Loucy (cell line): ENCODE measurements at regions not wholly inside any gene's neighbourhood (a gene's known extent, or its start where the extent isn't known, plus 50 kb on each side); places are given as distances from the start of the nearest gene placed in this dataset.
"Not testable (repeated sequence)": the region's sequence is repeated elsewhere in the genome, so short reads cannot be mapped to it uniquely, and the experiment has no call there.

Source experiments
- H2AFZ ChIP-seq: fragments of 200-600 bp; sonication (generic); 2 replicates; pipeline ENCODE4 v1.6.0; 2016; ENCODE audit warnings: antibody characterized with exemption, mild to moderate bottlenecking, low read length, moderate library complexity
- H3F3A ChIP-seq: fragments of 200-600 bp; 2 replicates; pipeline ENCODE4 v1.6.0; 2016; ENCODE audit warnings: antibody characterized with exemption, low read depth, mild to moderate bottlenecking
- H3K27me3 ChIP-seq: fragments of 200-600 bp; sonication (generic); 2 replicates; pipeline ENCODE4 v1.6.1; 2014; ENCODE audit warnings: low read length, mild to moderate bottlenecking; ENCODE audit not compliant: insufficient read depth, poor library complexity, severe bottlenecking
- H3K36me3 ChIP-seq: fragments of 200-600 bp; sonication (generic); 2 replicates; pipeline ENCODE4 v1.6.1; 2016; ENCODE audit warnings: low read length; ENCODE audit not compliant: insufficient read depth
- H3K4me1 ChIP-seq: fragments of 200-600 bp; sonication (generic); 2 replicates; pipeline ENCODE4 v1.5.1; 2014; ENCODE audit warnings: low read length, mild to moderate bottlenecking; ENCODE audit not compliant: insufficient read depth, poor library complexity, severe bottlenecking
- H3K4me2 ChIP-seq: fragments of 200-600 bp; sonication (generic); 2 replicates; pipeline ENCODE4 v1.6.0; 2014; ENCODE audit warnings: antibody characterized with exemption, low read length, low read depth, mild to moderate bottlenecking; ENCODE audit not compliant: poor library complexity, severe bottlenecking
- H3K4me3 ChIP-seq: fragments of 200-600 bp; sonication (generic); 2 replicates; pipeline ENCODE4 v1.5.1; 2014; ENCODE audit warnings: low read length, mild to moderate bottlenecking, mixed read lengths; ENCODE audit not compliant: poor library complexity, severe bottlenecking
- H3K79me2 ChIP-seq: fragments of 200-600 bp; sonication (generic); 2 replicates; pipeline ENCODE4 v1.6.1; 2014; ENCODE audit warnings: low read length; ENCODE audit not compliant: insufficient read depth
- H3K9ac ChIP-seq: fragments of 200-600 bp; sonication (generic); 2 replicates; pipeline ENCODE4 v1.6.0; 2014; ENCODE audit warnings: mild to moderate bottlenecking, low read depth, low read length, moderate library complexity; ENCODE audit not compliant: poor library complexity, severe bottlenecking
- H3K9me2 ChIP-seq: fragments of 200-600 bp; sonication (generic); replicated peaks from 2 replicates; pipeline ENCODE4 v1.6.1; 2016; ENCODE audit warnings: low read depth, low read length, mixed read lengths
- H3K9me3 ChIP-seq: fragments of 200-600 bp; sonication (generic); 2 replicates; pipeline ENCODE4 v1.6.1; 2014; ENCODE audit warnings: mild to moderate bottlenecking, antibody characterized with exemption, low read length, low read depth; ENCODE audit not compliant: insufficient read depth
- H4K20me1 ChIP-seq: fragments of 200-600 bp; sonication (generic); 2 replicates; pipeline ENCODE4 v1.6.0; 2014; ENCODE audit warnings: antibody characterized with exemption, low read length, mild to moderate bottlenecking; ENCODE audit not compliant: insufficient read depth, poor library complexity, severe bottlenecking
- EZH2phosphoT487 ChIP-seq: fragments of 200-600 bp; IDR thresholded peaks from 2 replicates; pipeline ENCODE4 v1.6.1; 2018; ENCODE audit warnings: antibody characterized with exemption, mild to moderate bottlenecking, moderate library complexity, borderline replicate concordance
- TF ChIP-seq, protein P1 (sequence below): fragments of 200-600 bp; sonication (generic); conservative IDR thresholded peaks from 2 replicates; pipeline ENCODE4 v1.5.1; 2014; ENCODE audit warnings: mild to moderate bottlenecking, antibody characterized with exemption, low read length

DNA sequence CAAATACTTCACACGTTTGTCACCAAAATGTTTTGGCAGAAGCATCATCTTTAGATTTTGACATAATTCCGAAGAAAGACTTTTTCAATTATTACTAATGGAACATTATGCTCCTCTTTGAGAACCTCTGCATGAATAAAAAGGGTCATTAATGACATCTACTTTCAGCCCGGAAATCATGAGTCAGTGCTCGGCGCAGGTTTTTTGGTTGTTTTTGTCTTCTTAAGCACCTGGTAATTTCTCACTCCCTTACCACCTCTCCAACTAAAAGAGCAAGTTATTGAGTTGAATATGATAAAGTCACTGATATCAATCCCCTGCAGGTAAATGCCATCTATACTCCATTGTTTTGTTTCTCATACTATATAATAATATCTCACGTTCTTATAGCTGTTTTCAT, 113.0 kb upstream of the PBX1 start:
- Histone ChIP-seq H3K9me2 (no peaks in the 10 kb centered on the region), H3K4me1 (no peaks in the 10 kb centered on the region), H3K4me2 (no peak overlapping the region), H3F3A (no peaks in the 10 kb centered on the region), H3K4me3 (no peak overlapping the region), H3K9ac (no peak overlapping the region), H2AFZ (no peak overlapping the region), H3K9me3 (no peaks in the 10 kb centered on the region), H4K20me1 (no peaks in the 10 kb centered on the region), H3K79me2 (no peaks in the 10 kb centered on the region), H3K27me3 (no peaks in the 10 kb centered on the region), H3K36me3 (no peaks in the 10 kb centered on the region)
- TF ChIP-seq EZH2phosphoT487, result no peak
- TF ChIP-seq, protein P1, sequence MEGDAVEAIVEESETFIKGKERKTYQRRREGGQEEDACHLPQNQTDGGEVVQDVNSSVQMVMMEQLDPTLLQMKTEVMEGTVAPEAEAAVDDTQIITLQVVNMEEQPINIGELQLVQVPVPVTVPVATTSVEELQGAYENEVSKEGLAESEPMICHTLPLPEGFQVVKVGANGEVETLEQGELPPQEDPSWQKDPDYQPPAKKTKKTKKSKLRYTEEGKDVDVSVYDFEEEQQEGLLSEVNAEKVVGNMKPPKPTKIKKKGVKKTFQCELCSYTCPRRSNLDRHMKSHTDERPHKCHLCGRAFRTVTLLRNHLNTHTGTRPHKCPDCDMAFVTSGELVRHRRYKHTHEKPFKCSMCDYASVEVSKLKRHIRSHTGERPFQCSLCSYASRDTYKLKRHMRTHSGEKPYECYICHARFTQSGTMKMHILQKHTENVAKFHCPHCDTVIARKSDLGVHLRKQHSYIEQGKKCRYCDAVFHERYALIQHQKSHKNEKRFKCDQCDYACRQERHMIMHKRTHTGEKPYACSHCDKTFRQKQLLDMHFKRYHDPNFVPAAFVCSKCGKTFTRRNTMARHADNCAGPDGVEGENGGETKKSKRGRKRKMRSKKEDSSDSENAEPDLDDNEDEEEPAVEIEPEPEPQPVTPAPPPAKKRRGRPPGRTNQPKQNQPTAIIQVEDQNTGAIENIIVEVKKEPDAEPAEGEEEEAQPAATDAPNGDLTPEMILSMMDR, result no peak

DNA sequence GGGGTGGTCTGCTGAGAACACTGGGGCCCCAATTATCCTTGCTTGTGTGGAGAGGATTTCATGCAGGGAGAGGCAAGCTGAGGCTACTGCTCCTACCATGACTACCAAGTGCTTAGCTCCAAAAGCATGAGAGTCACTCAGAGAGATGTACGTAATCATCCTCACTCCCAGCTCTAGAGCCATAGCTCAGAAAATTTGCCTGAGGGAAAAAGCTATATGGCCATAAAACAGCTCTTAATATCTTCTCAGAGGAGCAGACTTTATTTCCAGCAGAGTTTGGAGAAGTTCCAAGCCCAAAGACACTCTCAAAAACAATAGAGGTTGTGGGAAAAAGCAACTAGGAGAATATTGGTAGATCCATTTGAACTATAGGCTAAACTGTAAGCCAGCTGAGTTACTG, 106.4 kb upstream of the PBX1 start:
- no peak overlapping the region for H3K4me3 ChIP-seq
- H3K27me3 ChIP-seq, result no peaks in the 10 kb centered on the region
- H3K9ac ChIP-seq, result no peak overlapping the region
- H3K9me2 ChIP-seq, result no peaks in the 10 kb centered on the region
- H3K9me3 ChIP-seq, result 0 out of 2 replicates have a peak, but pooled peaks cover 3% of the 10 kb centered on the region
- H3F3A ChIP-seq, result no peaks in the 10 kb centered on the region
- H2AFZ ChIP-seq, result no peak overlapping the region
- H3K4me1 ChIP-seq, result no peaks in the 10 kb centered on the region
- no peaks in the 10 kb centered on the region for H3K36me3 ChIP-seq
- no peaks in the 10 kb centered on the region for H3K79me2 ChIP-seq
- no peak overlapping the region for H3K4me2 ChIP-seq
- no peaks in the 10 kb centered on the region for H4K20me1 ChIP-seq
- no peak for TF ChIP-seq EZH2phosphoT487
- TF ChIP-seq, protein P1, result no peak

DNA sequence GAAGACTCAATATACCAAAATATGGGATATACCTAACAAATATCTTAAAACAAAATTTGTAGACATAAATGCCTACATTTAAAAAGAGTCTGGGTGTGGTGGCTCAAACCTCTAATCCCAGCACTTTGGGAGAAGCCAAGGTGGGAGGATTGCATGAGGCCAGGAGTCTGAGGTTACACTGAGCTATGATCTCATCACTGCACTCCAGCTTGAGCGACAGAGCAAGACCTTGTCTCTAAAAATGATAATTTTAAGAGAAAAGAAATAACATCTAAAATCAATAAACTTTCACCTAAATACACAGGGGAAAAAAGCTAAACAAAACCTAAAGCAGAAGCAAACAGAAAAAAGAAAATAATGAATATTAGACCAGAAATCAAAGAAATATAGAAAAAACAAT, 102.7 kb upstream of the PBX1 start:
- TF ChIP-seq EZH2phosphoT487, result no peak
- TF ChIP-seq, protein P1, result no peak
- no peaks in the 10 kb centered on the region for H3K9me2 ChIP-seq
- H3K36me3 ChIP-seq, result no peaks in the 10 kb centered on the region
- H4K20me1 ChIP-seq, result no peaks in the 10 kb centered on the region
- no peaks in the 10 kb centered on the region for H3K4me1 ChIP-seq
- H3K4me2 ChIP-seq, result no peak overlapping the region
- H3K4me3 ChIP-seq, result no peak overlapping the region
- H3K9me3 ChIP-seq, result 0 out of 2 replicates have a peak, but pooled peaks cover 3% of the 10 kb centered on the region
- no peak overlapping the region for H3K9ac ChIP-seq
- no peaks in the 10 kb centered on the region for H3K79me2 ChIP-seq
- H2AFZ ChIP-seq, result no peak overlapping the region
- no peaks in the 10 kb centered on the region for H3K27me3 ChIP-seq
- no peaks in the 10 kb centered on the region for H3F3A ChIP-seq

DNA sequence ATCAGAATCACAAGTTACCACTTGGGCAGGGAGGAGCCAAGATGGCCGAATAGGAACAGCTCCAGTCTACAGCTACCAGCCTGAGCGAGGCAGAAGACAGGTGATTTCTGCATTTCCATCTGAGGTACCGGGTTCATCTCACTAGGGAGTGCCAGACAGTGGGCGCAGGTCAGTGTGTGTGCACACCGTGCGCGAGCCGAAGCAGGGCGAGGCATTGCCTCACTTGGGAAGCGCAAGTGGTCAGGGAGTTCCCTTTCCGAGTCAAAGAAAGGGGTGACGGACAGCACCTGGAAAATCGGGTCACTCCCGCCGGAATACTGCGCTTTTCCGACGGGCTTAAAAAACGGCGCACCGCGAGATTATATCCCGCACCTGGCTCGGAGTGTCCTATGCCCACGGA, 99.8 kb upstream of the PBX1 start:
- not testable (repeated sequence) for H4K20me1 ChIP-seq, H3K4me2 ChIP-seq, H3K4me3 ChIP-seq, H3K9ac ChIP-seq, H2AFZ ChIP-seq, H3K36me3 ChIP-seq, H3K27me3 ChIP-seq, H3K9me3 ChIP-seq, H3K9me2 ChIP-seq, H3K4me1 ChIP-seq, H3K79me2 ChIP-seq, H3F3A ChIP-seq
